HK-2 (cell line): ENCODE measurements at regions not wholly inside any gene's neighbourhood (a gene's known extent, or its start where the extent isn't known, plus 50 kb on each side); places are given as distances from the start of the nearest gene placed in this dataset.

Experiments used
- DNase-seq: peaks from one replicate; pipeline ENCODE4 v3.0.0-alpha.2; 2018; ENCODE audit not compliant: unreplicated experiment

- DNase-seq = no peak
These were observed 148.8 kb downstream of the INO80D start for GRCh38 chr2:205937211-205937610.

GRCh38 chr2:205936446-205936845 is 149.5 kb downstream of the INO80D start:
- no peak for DNase-seq

DNA sequence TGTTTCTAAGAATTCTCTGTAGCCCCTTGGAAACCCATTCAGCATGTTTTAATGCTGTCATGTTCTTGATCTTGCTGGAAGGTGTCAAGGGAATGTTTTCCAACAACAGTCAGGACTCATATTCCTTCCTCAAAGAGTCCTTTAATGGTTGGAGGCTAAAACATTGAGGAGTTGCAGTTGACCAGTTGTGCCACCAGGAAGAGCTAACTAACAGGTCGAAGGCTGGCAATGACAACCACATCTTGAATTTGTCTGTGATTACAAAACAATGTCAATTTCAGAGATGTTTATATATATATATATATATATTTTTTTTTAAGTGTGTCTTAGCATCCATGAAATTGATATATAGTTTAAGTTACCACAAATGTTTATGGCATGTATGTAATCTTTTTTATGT is 151.5 kb downstream of the INO80D start:
- no peak for DNase-seq

DNA sequence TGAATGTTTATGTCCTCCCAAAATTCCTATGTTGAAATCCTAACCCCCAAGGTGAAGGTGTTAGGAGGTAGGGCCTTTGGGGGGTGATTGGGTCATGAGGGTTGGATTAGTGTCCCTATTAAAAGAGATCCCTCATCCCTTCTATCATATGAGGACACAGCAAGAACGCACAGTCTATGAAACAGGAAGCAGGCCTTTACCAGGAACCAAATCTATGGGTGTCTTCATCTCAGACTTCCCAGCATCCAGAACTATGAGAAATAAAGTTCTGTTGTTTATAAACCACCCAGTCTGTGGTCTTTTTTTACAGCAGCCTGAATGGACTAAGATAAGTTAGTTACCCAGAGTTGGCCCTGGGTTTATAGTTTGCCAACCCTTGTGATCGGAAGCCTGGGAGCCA is 153.1 kb downstream of the INO80D start:
- no peak for DNase-seq

GRCh38 chr2:205931388-205931787 is 154.6 kb downstream of the INO80D start:
- no peak for DNase-seq

- DNase-seq = no peak
These were observed 155.8 kb downstream of the INO80D start for GRCh38 chr2:205930209-205930608.

DNA sequence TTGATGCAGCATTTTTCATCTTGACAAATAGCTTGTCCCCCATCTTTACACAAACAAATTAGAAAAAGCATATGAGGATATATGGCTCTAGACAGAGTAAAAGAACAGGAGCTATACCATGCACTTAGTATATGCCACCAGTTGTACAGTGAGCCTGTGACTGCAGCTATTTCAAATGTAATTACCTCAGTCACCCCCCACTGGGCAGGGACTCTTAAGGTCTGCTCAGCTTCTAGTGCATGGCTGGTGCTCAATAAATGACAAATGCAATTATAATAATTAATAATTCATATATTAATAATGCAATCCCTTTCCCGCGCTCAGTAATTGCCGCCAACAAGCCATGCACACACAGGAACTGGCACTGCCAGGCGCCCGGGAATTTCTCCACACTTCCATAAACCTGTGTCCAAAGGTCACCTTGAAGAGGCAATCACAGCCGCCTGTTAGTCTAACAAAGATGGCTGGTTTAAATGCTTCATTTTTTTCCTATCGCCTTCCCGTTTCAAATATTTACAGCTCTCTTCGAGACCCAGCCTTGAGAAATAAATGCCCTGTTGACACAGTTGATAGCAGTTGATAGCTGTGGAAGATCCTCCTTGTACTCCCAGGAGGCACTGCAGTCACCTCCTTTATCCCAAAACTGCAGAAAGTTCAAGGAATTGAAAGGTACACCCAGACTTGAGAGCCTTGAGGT is 156.6 kb downstream of the INO80D start:
- DNase-seq = no peak

DNA sequence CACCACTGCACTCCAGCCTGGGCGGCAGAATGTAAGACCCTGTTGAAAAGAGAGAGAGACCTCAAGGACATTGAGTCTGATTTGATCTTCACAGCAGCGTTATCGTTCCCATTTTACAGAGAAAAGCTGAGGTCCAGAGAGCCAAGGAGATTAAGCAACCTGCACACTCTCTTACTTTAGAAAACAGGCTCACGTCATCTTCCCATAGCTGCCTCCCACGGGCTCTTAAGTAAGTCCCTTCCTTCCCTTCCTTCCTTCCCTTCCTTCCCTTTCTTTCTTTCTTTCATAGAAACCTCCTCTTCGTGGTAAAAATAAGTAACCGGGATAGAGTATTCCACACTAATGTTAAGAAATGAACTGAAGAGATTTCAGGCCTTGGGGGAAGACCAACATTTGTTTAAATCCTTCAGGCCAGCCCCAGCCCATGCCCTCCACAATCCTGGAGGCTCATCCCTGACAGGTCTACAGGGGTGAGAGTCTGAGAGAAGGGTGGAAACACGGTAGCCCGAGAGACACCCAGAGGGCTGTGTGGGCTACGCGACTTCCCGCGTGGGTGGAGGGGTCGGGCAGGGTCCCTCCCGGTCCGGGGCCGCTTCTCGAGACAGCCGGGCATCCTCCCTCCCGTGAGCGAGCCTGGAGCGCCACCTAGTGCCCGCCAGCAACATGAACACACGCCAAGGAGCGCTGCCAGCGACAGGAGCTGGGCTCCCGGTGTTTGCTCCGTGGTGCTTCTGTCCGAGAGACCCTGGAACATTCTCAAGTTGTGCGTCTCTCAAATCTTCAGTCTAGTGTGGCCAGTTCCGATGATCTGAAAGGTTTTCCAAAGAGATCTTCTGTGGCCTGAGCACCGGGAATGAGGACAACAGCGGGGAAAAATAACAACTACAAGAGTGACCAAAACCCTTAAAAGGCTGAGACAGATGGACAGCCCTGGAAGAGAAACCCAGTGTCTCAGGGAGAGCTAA is 160.3 kb downstream of the INO80D start:
- peak; percentile 79 for DNase-seq

DNA sequence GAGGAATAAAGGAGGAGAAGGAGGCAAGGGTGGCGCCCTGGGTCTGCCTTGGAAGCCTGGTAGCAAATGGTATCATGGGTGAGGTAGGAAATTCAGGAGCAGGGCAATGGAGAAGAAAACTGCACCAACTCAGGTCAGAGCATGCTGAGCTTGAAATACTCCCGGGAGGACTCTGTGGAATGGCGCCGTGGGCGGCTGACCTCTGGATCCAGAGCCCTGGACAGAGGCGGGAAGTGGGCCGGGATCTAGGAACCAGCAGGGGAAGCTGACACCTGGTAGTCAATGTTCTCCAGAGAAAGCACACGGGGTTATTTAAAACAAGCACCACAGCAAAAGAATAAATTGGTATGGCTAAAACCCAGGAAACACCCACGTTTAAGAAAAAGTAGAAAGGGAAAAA is 161.3 kb downstream of the INO80D start:
- no peak for DNase-seq

DNA sequence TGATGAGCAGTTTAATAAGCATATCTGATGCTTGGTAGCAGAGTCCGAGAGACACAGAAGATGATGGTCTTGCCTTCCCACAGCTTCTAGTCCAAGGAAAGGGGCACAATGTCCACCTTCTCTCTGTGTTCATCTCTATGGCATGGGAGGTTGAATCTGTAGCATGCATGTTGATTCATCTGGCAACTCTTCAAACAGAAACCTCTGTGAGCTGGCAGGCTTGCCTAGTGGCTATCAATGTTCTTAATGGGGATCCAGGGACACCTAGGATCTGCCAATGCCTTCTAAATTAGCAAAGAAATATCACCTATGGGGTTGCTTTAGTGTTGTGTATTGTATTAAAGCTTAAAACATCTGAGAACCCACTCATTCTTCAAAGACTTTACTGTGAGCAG is 170.8 kb downstream of the INO80D start:
- no peak for DNase-seq

GRCh38 chr2:205914213-205915129 is 171.5 kb downstream of the INO80D start:
- no peak for DNase-seq

GRCh38 chr2:205913668-205914067 is 172.3 kb downstream of the INO80D start:
- no peak for DNase-seq

GRCh38 chr2:205911306-205911705 is 174.7 kb downstream of the INO80D start:
- DNase-seq = no peak

- no peak for DNase-seq
These were observed 176.8 kb downstream of the INO80D start for GRCh38 chr2:205909184-205909572.

GRCh38 chr2:205908212-205909183 is 177.5 kb downstream of the INO80D start:
- no peak for DNase-seq

DNA sequence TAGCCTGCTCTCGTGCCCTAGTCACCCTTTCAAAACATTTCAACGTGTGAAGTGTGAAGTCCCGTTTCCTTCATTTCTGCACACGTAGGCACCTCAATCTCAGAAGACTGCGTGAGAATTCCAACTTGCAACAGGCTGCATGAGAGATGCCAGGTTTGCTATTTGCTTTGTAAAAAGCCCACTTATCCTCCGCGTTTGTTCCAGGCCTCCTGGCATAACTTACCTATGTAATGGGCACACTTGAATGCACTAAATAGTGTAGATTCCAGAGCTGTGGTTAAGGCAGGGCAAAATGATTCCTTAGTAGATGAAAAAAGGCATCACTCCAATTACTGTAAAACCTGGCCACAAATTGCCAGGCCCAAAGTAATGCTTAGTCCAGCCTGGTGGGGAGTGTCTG is 179.6 kb downstream of the INO80D start:
- no peak for DNase-seq

GRCh38 chr2:205905576-205905975 is 180.4 kb downstream of the INO80D start:
- no peak for DNase-seq

- DNase-seq = no peak
These were observed 181.1 kb downstream of the INO80D start for GRCh38 chr2:205904873-205905272.

GRCh38 chr2:205903549-205904129 is 182.3 kb downstream of the INO80D start:
- DNase-seq = peak; percentile 24

DNA sequence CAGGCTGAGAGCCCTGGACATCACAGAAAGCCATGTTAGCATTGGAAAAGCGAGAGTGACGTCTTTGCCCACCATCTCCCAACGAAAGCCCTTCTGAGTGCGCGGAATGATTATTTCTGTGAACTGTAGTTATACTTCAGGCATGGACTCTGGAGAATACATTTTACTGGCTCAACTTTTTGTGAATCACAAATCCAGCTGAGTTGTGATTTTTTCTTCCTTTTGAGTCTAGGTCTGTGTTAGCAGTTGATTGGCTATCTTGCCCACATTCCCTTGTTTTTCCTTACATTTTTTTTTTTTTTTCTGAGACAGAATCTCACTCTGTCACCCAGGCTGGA is 183.1 kb downstream of the INO80D start:
- DNase-seq = no peak
